ENCODE measurements at regions not wholly inside any gene's neighbourhood (a gene's known extent, or its start where the extent isn't known, plus 50 kb on each side); places are given as distances from the start of the nearest gene placed in this dataset.

GRCh38 chr4:89599026-89599425, 237.9 kb downstream of the SNCA start:
- no peak for DNase-seq (ENCODE audit: low read depth)

GRCh38 chr4:89598602-89599001, 238.4 kb downstream of the SNCA start:
- no peak for DNase-seq (ENCODE audit: low read depth)

GRCh38 chr4:89595125-89595789, 241.7 kb downstream of the SNCA start:
- DNase-seq (ENCODE audit: low read depth) = no peak

- no peak for DNase-seq (ENCODE audit: low read depth)
These were observed 246.8 kb downstream of the SNCA start for GRCh38 chr4:89590128-89590527.

GRCh38 chr4:89588421-89588820, 248.5 kb downstream of the SNCA start:
- no peak for DNase-seq (ENCODE audit: low read depth)

GRCh38 chr4:89587364-89587763, 249.6 kb downstream of the SNCA start:
- DNase-seq (ENCODE audit: low read depth) = no peak

- no peak for DNase-seq (ENCODE audit: low read depth)
These were observed 250.1 kb downstream of the SNCA start for GRCh38 chr4:89586864-89587263.

GRCh38 chr4:89586318-89586717, 250.6 kb downstream of the SNCA start:
- no peak for DNase-seq (ENCODE audit: low read depth)

GRCh38 chr4:89582756-89583505, 254.0 kb downstream of the SNCA start:
- DNase-seq (ENCODE audit: low read depth) = no peak

- DNase-seq (ENCODE audit: low read depth) = no peak
These were observed 257.2 kb downstream of the SNCA start for GRCh38 chr4:89579771-89580170.

- no peak for DNase-seq (ENCODE audit: low read depth)
These were observed 260.7 kb downstream of the SNCA start for GRCh38 chr4:89576246-89576645.

- no peak for DNase-seq (ENCODE audit: low read depth)
These were observed 261.1 kb downstream of the SNCA start for GRCh38 chr4:89575840-89576239.

- DNase-seq (ENCODE audit: low read depth) = no peak
These were observed 262.8 kb downstream of the SNCA start for GRCh38 chr4:89574176-89574575.

GRCh38 chr4:89573656-89574055, 263.3 kb downstream of the SNCA start:
- no peak for DNase-seq (ENCODE audit: low read depth)

GRCh38 chr4:89572224-89572858, 264.6 kb downstream of the SNCA start:
- DNase-seq (ENCODE audit: low read depth) = no peak

GRCh38 chr4:89570931-89571330, 263.3 kb upstream of the GPRIN3 start:
- no peak for DNase-seq (ENCODE audit: low read depth)

GRCh38 chr4:89567936-89568335, 260.3 kb upstream of the GPRIN3 start:
- no peak for DNase-seq (ENCODE audit: low read depth)

GRCh38 chr4:89563431-89563830, 255.8 kb upstream of the GPRIN3 start:
- DNase-seq (ENCODE audit: low read depth) = no peak

- DNase-seq (ENCODE audit: low read depth) = no peak
These were observed 255.1 kb upstream of the GPRIN3 start for GRCh38 chr4:89562746-89563145.

- DNase-seq (ENCODE audit: low read depth) = no peak
These were observed 253.4 kb upstream of the GPRIN3 start for GRCh38 chr4:89561048-89561447.

- DNase-seq (ENCODE audit: low read depth) = no peak
These were observed 250.5 kb upstream of the GPRIN3 start for GRCh38 chr4:89558147-89558546.

- no peak for DNase-seq (ENCODE audit: low read depth)
These were observed 249.2 kb upstream of the GPRIN3 start for GRCh38 chr4:89556601-89557305.
